Effector memory CD8-positive, alpha-beta T cell (primary cell): ENCODE measurements at regions not wholly inside any gene's neighbourhood (a gene's known extent, or its start where the extent isn't known, plus 50 kb on each side); places are given as distances from the start of the nearest gene placed in this dataset.

Experiments
- ATAC-seq: fragments of 150-1000 bp; cut with Tn5 transposase; replicated peaks from 2 replicates; pipeline ENCODE4 v1.10.0; 2021; ENCODE audit warnings: mild to moderate bottlenecking, moderate library complexity
- DNase-seq, 3 experiments: peaks; one replicate each; pipeline ENCODE4 v3.0.0; 2021
- H3K27ac Mint-ChIP-seq, 2 donors: one replicate each; pipeline ENCODE4 v1.8.0; 2022; ENCODE audit warnings: mild to moderate bottlenecking in 2 of 2, mixed read lengths in 2 of 2, moderate library complexity in 2 of 2
- H3K27me3 Mint-ChIP-seq, 2 donors: one replicate each; pipeline ENCODE4 v1.8.0; 2022; ENCODE audit warnings: mixed read lengths in 2 of 2
- H3K36me3 Mint-ChIP-seq: one replicate; pipeline ENCODE4 v1.8.0; 2022; ENCODE audit warnings: mild to moderate bottlenecking, moderate library complexity, mixed read lengths; ENCODE audit not compliant: insufficient read depth
- H3K4me1 Mint-ChIP-seq, 2 donors: one replicate each; pipeline ENCODE4 v1.8.0; 2022; ENCODE audit warnings: low read depth in 2 of 2, mixed read lengths in 2 of 2
- H3K4me3 Mint-ChIP-seq, 2 donors: one replicate each; pipeline ENCODE4 v1.8.0; 2022; ENCODE audit warnings: mild to moderate bottlenecking in 2 of 2, mixed read lengths in 2 of 2, moderate library complexity in 2 of 2
- H3K9me3 Mint-ChIP-seq, 2 donors: one replicate each; pipeline ENCODE4 v1.8.0; 2022; ENCODE audit warnings: mixed read lengths in 2 of 2

- no peak for DNase-seq
- H3K4me1 Mint-ChIP-seq, result no peaks in the 10 kb centered on the region
- no peak for ATAC-seq
- H3K9me3 Mint-ChIP-seq, result no peaks in the 10 kb centered on the region
- no peak overlapping the region for H3K27ac Mint-ChIP-seq
- H3K4me3 Mint-ChIP-seq, result no peak overlapping the region
- H3K36me3 Mint-ChIP-seq, result no peaks in the 10 kb centered on the region
- peaks cover 33 to 55% of the 10 kb centered on the region in 2 donors for H3K27me3 Mint-ChIP-seq
These were observed 282.8 kb upstream of the FOXQ1 start for GRCh38 chr6:1029141-1029540.

GRCh38 chr6:1028723-1029122 lies 283.2 kb upstream of the FOXQ1 start:
- ATAC-seq (no peak), DNase-seq (no peak)
- H3K27me3 Mint-ChIP-seq, result peaks cover 33 to 57% of the 10 kb centered on the region in 2 donors
- no peaks in the 10 kb centered on the region for H3K36me3 Mint-ChIP-seq
- H3K9me3 Mint-ChIP-seq, result no peaks in the 10 kb centered on the region
- no peak overlapping the region for H3K4me3 Mint-ChIP-seq
- H3K27ac Mint-ChIP-seq, result no peak overlapping the region
- H3K4me1 Mint-ChIP-seq, result no peaks in the 10 kb centered on the region

GRCh38 chr6:1027795-1028569 lies 283.9 kb upstream of the FOXQ1 start:
- H3K9me3 Mint-ChIP-seq, result no peaks in the 10 kb centered on the region
- no peak overlapping the region for H3K27ac Mint-ChIP-seq
- ATAC-seq (no peak), DNase-seq (no peak)
- no peak overlapping the region for H3K4me3 Mint-ChIP-seq
- no peaks in the 10 kb centered on the region for H3K36me3 Mint-ChIP-seq
- no peaks in the 10 kb centered on the region for H3K4me1 Mint-ChIP-seq
- H3K27me3 Mint-ChIP-seq, result peaks cover 38 to 61% of the 10 kb centered on the region in 2 donors

- Mint-ChIP-seq H3K9me3 (no peaks in the 10 kb centered on the region), H3K27me3 (peaks cover 40 to 67% of the 10 kb centered on the region in 2 donors)
- ATAC-seq, result no peak
These were observed 284.6 kb upstream of the FOXQ1 start for GRCh38 chr6:1027109-1027794.

GRCh38 chr6:1025821-1026220 lies 286.1 kb upstream of the FOXQ1 start:
- Mint-ChIP-seq H3K9me3 (peaks cover 7 to 12% of the 10 kb centered on the region in 2 donors), H3K4me1 (no peaks in the 10 kb centered on the region), H3K27ac (no peak overlapping the region), H3K36me3 (no peaks in the 10 kb centered on the region), H3K4me3 (no peak overlapping the region), H3K27me3 (peaks cover 40 to 79% of the 10 kb centered on the region in 2 donors)
- DNase-seq (no peak), ATAC-seq (no peak)

More at GRCh38 chr6:1027109-1027794, 284.6 kb upstream of the FOXQ1 start:
- H3K4me1 Mint-ChIP-seq, result no peaks in the 10 kb centered on the region
- no peak overlapping the region for H3K4me3 Mint-ChIP-seq
- H3K27ac Mint-ChIP-seq, result no peak overlapping the region
- DNase-seq, result no peak
- H3K36me3 Mint-ChIP-seq, result no peaks in the 10 kb centered on the region

GRCh38 chr6:1024587-1024986 lies 287.3 kb upstream of the FOXQ1 start:
- no peak for DNase-seq
- H3K27me3 Mint-ChIP-seq, result peaks cover 44 to 79% of the 10 kb centered on the region in 2 donors
- H3K9me3 Mint-ChIP-seq, result peaks cover 7 to 12% of the 10 kb centered on the region in 2 donors
- H3K4me3 Mint-ChIP-seq, result no peak overlapping the region
- H3K36me3 Mint-ChIP-seq, result no peaks in the 10 kb centered on the region
- H3K4me1 Mint-ChIP-seq, result no peaks in the 10 kb centered on the region
- H3K27ac Mint-ChIP-seq, result no peak overlapping the region
- ATAC-seq, result no peak

- H3K27me3 Mint-ChIP-seq, result peaks cover 44 to 79% of the 10 kb centered on the region in 2 donors
- DNase-seq (no peak), ATAC-seq (no peak)
- H3K4me3 Mint-ChIP-seq, result no peak overlapping the region
- H3K36me3 Mint-ChIP-seq, result no peaks in the 10 kb centered on the region
- no peaks in the 10 kb centered on the region for H3K4me1 Mint-ChIP-seq
- H3K9me3 Mint-ChIP-seq, result peaks cover 7 to 12% of the 10 kb centered on the region in 2 donors
- H3K27ac Mint-ChIP-seq, result no peak overlapping the region
These were observed 287.7 kb upstream of the FOXQ1 start for GRCh38 chr6:1024161-1024560.

- Mint-ChIP-seq H3K27ac (no peak overlapping the region), H3K4me1 (no peaks in the 10 kb centered on the region), H3K27me3 (peaks cover 42 to 76% of the 10 kb centered on the region in 2 donors), H3K4me3 (no peak overlapping the region), H3K9me3 (peaks cover 7 to 12% of the 10 kb centered on the region in 2 donors), H3K36me3 (no peaks in the 10 kb centered on the region)
- DNase-seq (no peak), ATAC-seq (no peak)
These were observed 288.7 kb upstream of the FOXQ1 start for GRCh38 chr6:1023229-1023628.

GRCh38 chr6:1022719-1023118 lies 289.2 kb upstream of the FOXQ1 start:
- Mint-ChIP-seq H3K4me1 (no peaks in the 10 kb centered on the region), H3K27me3 (peaks cover 41 to 72% of the 10 kb centered on the region in 2 donors), H3K4me3 (no peak overlapping the region), H3K36me3 (no peaks in the 10 kb centered on the region), H3K27ac (no peak overlapping the region), H3K9me3 (peaks cover 7 to 12% of the 10 kb centered on the region in 2 donors)
- no peak for ATAC-seq
- DNase-seq, result no peak

- Mint-ChIP-seq H3K27me3 (peaks cover 25 to 64% of the 10 kb centered on the region in 2 donors), H3K9me3 (peaks cover 7 to 12% of the 10 kb centered on the region in 2 donors), H3K4me3 (no peak overlapping the region), H3K27ac (no peak overlapping the region), H3K36me3 (no peaks in the 10 kb centered on the region), H3K4me1 (no peaks in the 10 kb centered on the region)
- ATAC-seq, result no peak
- no peak for DNase-seq
These were observed 291.1 kb upstream of the FOXQ1 start for GRCh38 chr6:1020837-1021236.

- H3K9me3 Mint-ChIP-seq, result peaks cover 7 to 12% of the 10 kb centered on the region in 2 donors
- no peak overlapping the region for H3K27ac Mint-ChIP-seq
- no peak for ATAC-seq
- DNase-seq, result no peak
- H3K4me3 Mint-ChIP-seq, result no peak overlapping the region
- no peaks in the 10 kb centered on the region for H3K36me3 Mint-ChIP-seq
- no peaks in the 10 kb centered on the region for H3K4me1 Mint-ChIP-seq
- H3K27me3 Mint-ChIP-seq, result peaks cover 21 to 60% of the 10 kb centered on the region in 2 donors
These were observed 291.8 kb upstream of the FOXQ1 start for GRCh38 chr6:1020133-1020532.

GRCh38 chr6:1018041-1018440 lies 293.9 kb upstream of the FOXQ1 start:
- ATAC-seq, result no peak
- Mint-ChIP-seq H3K4me1 (no peaks in the 10 kb centered on the region), H3K27ac (no peak overlapping the region), H3K9me3 (peaks cover 9 to 12% of the 10 kb centered on the region in 2 donors), H3K4me3 (no peak overlapping the region), H3K36me3 (no peaks in the 10 kb centered on the region), H3K27me3 (peaks cover 19 to 45% of the 10 kb centered on the region in 2 donors)
- no peak for DNase-seq

- peaks cover 18 to 42% of the 10 kb centered on the region in 2 donors for H3K27me3 Mint-ChIP-seq
These were observed 295.3 kb upstream of the FOXQ1 start for GRCh38 chr6:1016329-1017302.

More at GRCh38 chr6:1016329-1017302, 295.3 kb upstream of the FOXQ1 start:
- H3K4me3 Mint-ChIP-seq, result no peak overlapping the region
- no peak overlapping the region for H3K27ac Mint-ChIP-seq
- peaks cover 5 to 8% of the 10 kb centered on the region in 2 donors for H3K9me3 Mint-ChIP-seq
- no peaks in the 10 kb centered on the region for H3K4me1 Mint-ChIP-seq
- ATAC-seq, result no peak
- H3K36me3 Mint-ChIP-seq, result no peaks in the 10 kb centered on the region
- DNase-seq, result no peak
